CD4-positive, alpha-beta T cell (primary cell): ENCODE measurements at regions not wholly inside any gene's neighbourhood (a gene's known extent, or its start where the extent isn't known, plus 50 kb on each side); places are given as distances from the start of the nearest gene placed in this dataset.

ENCODE experiments used
- ATAC-seq: fragments of 200-7000 bp; cut with Tn5 transposase; one replicate; pipeline ENCODE4 v1.10.0; 2022; ENCODE audit warnings: mild to moderate bottlenecking; ENCODE audit not compliant: poor library complexity
- CTCF ChIA-PET: fragments of 350-600 bp; sonication (Branson Sonifier 250); formaldehyde crosslinking; loops from one replicate; lab custom pipeline; 2021; ENCODE audit warnings: antibody characterized with exemption, inconsistent platforms; lab: Charles Lee
- POLR2A ChIA-PET: fragments of 350-600 bp; sonication (Branson Sonifier 250); formaldehyde crosslinking; loops from one replicate; lab custom pipeline; 2021; ENCODE audit warnings: antibody characterized with exemption, inconsistent platforms; lab: Charles Lee
- DNase-seq, 14 experiments: peaks; one replicate each; pipeline ENCODE4 v3.0.0-alpha.2; 2013 to 2020; ENCODE audit warnings: mixed read lengths in 2 of 14
- H3K27ac ChIP-seq, 2 donors: one replicate each; pipeline versions ENCODE4 v1.5.1 to v1.7.0; 2013; ENCODE audit warnings: low read length in 2 of 2, low read depth in 1 of 2, mild to moderate bottlenecking in 1 of 2
- H3K27me3 ChIP-seq, 2 experiments: 1 replicate in 1 of 2; 2 replicates in 1 of 2; pipeline versions ENCODE4 v1.6.1 to v1.7.0; 2013; ENCODE audit warnings: low read length in 2 of 2, control low read depth in 1 of 2, mild to moderate bottlenecking in 1 of 2, moderate library complexity in 1 of 2; ENCODE audit not compliant: insufficient read depth in 2 of 2, control insufficient read depth in 1 of 2
- H3K36me3 ChIP-seq: one replicate; pipeline ENCODE4 v1.6.1; 2013; ENCODE audit warnings: low read length, control low read depth; ENCODE audit not compliant: insufficient read depth
- H3K4me1 ChIP-seq: one replicate; pipeline ENCODE4 v1.6.1; 2013; ENCODE audit warnings: low read length, control low read depth; ENCODE audit not compliant: insufficient read depth
- H3K4me3 ChIP-seq: one replicate; pipeline ENCODE4 v1.5.1; 2013; ENCODE audit warnings: mild to moderate bottlenecking, low read length, moderate library complexity
- H3K9me3 ChIP-seq, 2 experiments: 1 replicate in 1 of 2; 2 replicates in 1 of 2; pipeline versions ENCODE4 v1.6.1 to v1.7.0; 2013; ENCODE audit warnings: low read length in 2 of 2, mild to moderate bottlenecking in 2 of 2, control low read depth in 1 of 2, moderate library complexity in 1 of 2; ENCODE audit not compliant: control insufficient read depth in 1 of 2, insufficient read depth in 1 of 2
- H3K27ac Mint-ChIP-seq: one replicate; pipeline ENCODE4 v1.8.0; 2020; ENCODE audit warnings: mixed read lengths
- H3K27me3 Mint-ChIP-seq: one replicate; pipeline ENCODE4 v1.8.0; 2021; ENCODE audit warnings: mixed read lengths
- H3K36me3 Mint-ChIP-seq: one replicate; pipeline ENCODE4 v1.8.0; 2021; ENCODE audit warnings: low read depth, mixed read lengths
- H3K4me1 Mint-ChIP-seq: one replicate; pipeline ENCODE4 v1.8.0; 2021; ENCODE audit warnings: low read depth, mixed read lengths
- H3K4me3 Mint-ChIP-seq: one replicate; pipeline ENCODE4 v1.8.0; 2020; ENCODE audit warnings: mild to moderate bottlenecking, mixed read lengths
- H3K9me3 Mint-ChIP-seq: one replicate; pipeline ENCODE4 v1.8.0; 2020; ENCODE audit warnings: mixed read lengths
- intact Hi-C, 2 experiments: fragments of 100-400 bp; cut with DNase I in 1 of 2; cut with micrococcal nuclease in 1 of 2; formaldehyde crosslinking; loops; one replicate each; pipeline versions ENCODE4 v1.15.1 to v1.9.0; 2023 to 2025; cut with DNase I, micrococcal nuclease
- TF ChIP-seq, protein P1 (sequence below): fragments of 200-600 bp; IDR thresholded peaks from one replicate; pipeline ENCODE4 v1.8.0; 2022; ENCODE audit warnings: antibody characterized with exemption, mild to moderate bottlenecking

DNA sequence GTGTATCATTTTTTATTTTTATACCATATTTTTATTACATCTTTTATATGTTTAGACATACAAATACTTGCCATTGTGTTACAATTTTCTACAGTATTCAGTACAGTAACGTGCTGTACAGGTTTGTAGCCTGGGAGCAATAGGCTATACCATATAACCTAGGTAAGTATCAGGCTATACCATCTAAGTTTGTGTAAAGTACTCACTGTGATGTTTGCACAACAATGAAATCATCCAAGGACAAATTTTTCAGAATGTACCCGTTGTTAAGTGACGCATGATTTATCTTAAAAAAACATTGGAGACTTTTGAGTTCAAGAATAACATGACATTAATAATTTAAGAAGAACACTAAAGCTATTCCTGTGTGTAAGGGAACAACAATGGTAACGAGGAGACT lies 96.0 kb upstream of the LEF1 start:
- Histone ChIP-seq H3K4me1 (no peaks in the 10 kb centered on the region), H3K36me3 (no peaks in the 10 kb centered on the region), H3K4me3 (no peak overlapping the region), H3K27me3 (no peaks in the 10 kb centered on the region), H3K9me3 (no peaks in the 10 kb centered on the region), H3K27ac (no peak overlapping the region)
- H3K27ac Mint-ChIP-seq = no peak overlapping the region
- H3K27me3 Mint-ChIP-seq = no peaks in the 10 kb centered on the region
- CTCF ChIA-PET = no interaction called here
- no peak overlapping the region for H3K4me3 Mint-ChIP-seq
- no peaks in the 10 kb centered on the region for H3K9me3 Mint-ChIP-seq
- TF ChIP-seq, protein P1, sequence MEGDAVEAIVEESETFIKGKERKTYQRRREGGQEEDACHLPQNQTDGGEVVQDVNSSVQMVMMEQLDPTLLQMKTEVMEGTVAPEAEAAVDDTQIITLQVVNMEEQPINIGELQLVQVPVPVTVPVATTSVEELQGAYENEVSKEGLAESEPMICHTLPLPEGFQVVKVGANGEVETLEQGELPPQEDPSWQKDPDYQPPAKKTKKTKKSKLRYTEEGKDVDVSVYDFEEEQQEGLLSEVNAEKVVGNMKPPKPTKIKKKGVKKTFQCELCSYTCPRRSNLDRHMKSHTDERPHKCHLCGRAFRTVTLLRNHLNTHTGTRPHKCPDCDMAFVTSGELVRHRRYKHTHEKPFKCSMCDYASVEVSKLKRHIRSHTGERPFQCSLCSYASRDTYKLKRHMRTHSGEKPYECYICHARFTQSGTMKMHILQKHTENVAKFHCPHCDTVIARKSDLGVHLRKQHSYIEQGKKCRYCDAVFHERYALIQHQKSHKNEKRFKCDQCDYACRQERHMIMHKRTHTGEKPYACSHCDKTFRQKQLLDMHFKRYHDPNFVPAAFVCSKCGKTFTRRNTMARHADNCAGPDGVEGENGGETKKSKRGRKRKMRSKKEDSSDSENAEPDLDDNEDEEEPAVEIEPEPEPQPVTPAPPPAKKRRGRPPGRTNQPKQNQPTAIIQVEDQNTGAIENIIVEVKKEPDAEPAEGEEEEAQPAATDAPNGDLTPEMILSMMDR = no peak
- DNase-seq (no peak), ATAC-seq (no peak)
- H3K4me1 Mint-ChIP-seq = no peaks in the 10 kb centered on the region
- intact Hi-C loops = no loop called here
- POLR2A ChIA-PET = no interaction called here
- peaks cover 27% of the 10 kb centered on the region for H3K36me3 Mint-ChIP-seq

DNA sequence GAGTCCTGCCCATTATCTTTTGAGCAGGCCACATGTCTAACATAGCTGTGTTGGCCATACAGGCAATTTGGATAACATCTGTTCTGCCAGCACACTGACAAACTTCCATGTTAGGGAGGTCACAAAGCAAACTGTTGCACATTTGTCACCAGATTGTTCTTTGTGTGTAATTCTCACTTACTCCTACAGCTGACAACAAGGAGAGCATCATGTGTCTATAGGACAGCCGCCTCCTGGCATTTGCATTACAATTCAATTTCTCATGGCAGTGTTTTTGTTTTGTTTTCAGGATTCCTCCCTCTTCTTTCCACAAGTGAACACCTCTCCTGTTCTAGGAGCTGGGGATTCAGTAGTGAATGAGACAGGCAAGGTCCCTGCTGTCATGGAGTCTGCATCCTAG lies 94.3 kb upstream of the LEF1 start:
- H3K27ac Mint-ChIP-seq = no peak overlapping the region
- ATAC-seq (no peak), DNase-seq (no peak)
- no peaks in the 10 kb centered on the region for H3K4me1 Mint-ChIP-seq
- Histone ChIP-seq H3K27me3 (no peaks in the 10 kb centered on the region), H3K27ac (no peak overlapping the region), H3K4me1 (no peaks in the 10 kb centered on the region), H3K4me3 (no peak overlapping the region), H3K36me3 (no peaks in the 10 kb centered on the region), H3K9me3 (no peaks in the 10 kb centered on the region)
- no peak overlapping the region for H3K4me3 Mint-ChIP-seq
- intact Hi-C loops = no loop called here
- H3K36me3 Mint-ChIP-seq = peaks cover 23% of the 10 kb centered on the region
- ChIA-PET POLR2A (no interaction called here), CTCF (no interaction called here)
- TF ChIP-seq, protein P1 = no peak
- no peaks in the 10 kb centered on the region for H3K9me3 Mint-ChIP-seq
- no peaks in the 10 kb centered on the region for H3K27me3 Mint-ChIP-seq

DNA sequence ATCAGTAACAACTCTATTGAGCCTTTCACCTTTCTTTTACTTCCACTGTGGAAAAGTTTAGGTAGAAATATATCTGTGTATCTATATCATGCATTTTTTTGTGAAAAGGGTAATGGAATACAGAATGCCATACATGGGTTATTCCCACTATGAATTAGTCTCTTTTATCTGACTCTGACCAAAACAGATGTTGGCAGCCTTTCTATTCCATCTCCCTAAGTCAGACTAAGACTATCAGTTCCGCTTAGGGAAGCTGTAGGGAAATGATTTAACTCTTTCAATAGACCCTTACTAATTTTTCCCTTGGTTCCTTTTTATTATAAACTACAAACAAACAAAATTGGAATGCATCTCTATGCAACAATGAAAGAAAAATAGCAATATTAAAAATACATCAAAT lies 92.3 kb upstream of the LEF1 start:
- Histone ChIP-seq H3K4me3 (no peak overlapping the region), H3K36me3 (no peaks in the 10 kb centered on the region), H3K4me1 (no peaks in the 10 kb centered on the region), H3K9me3 (no peaks in the 10 kb centered on the region), H3K27ac (no peak overlapping the region), H3K27me3 (no peaks in the 10 kb centered on the region)
- TF ChIP-seq, protein P1 = no peak
- DNase-seq = no peak
- H3K9me3 Mint-ChIP-seq = no peaks in the 10 kb centered on the region
- no peak overlapping the region for H3K27ac Mint-ChIP-seq
- intact Hi-C loops = no loop called here
- H3K36me3 Mint-ChIP-seq = peaks cover 23% of the 10 kb centered on the region
- H3K27me3 Mint-ChIP-seq = no peaks in the 10 kb centered on the region
- ChIA-PET POLR2A (interaction anchor here (0.7 kb wide), 1 partner anchor 95 kb away, joined by 3 read pairs; no protein-coding TSS in a partner anchor), CTCF (no interaction called here)
- no peak for ATAC-seq
- H3K4me1 Mint-ChIP-seq = no peaks in the 10 kb centered on the region
- H3K4me3 Mint-ChIP-seq = no peak overlapping the region
